SH-SY5Y (cell line): ENCODE measurements at regions not wholly inside any gene's neighbourhood (a gene's known extent, or its start where the extent isn't known, plus 50 kb on each side); places are given as distances from the start of the nearest gene placed in this dataset.

ENCODE experiments used
- GATA2 ChIP-seq: IDR thresholded peaks from 2 replicates; pipeline ENCODE4 v1.6.1; 2011; ENCODE audit warnings: mild to moderate bottlenecking, low read depth, low read length
- GATA3 ChIP-seq: IDR thresholded peaks from 2 replicates; pipeline ENCODE4 v1.6.1; 2011; ENCODE audit warnings: low read depth, mild to moderate bottlenecking, low read length, moderate library complexity

DNA sequence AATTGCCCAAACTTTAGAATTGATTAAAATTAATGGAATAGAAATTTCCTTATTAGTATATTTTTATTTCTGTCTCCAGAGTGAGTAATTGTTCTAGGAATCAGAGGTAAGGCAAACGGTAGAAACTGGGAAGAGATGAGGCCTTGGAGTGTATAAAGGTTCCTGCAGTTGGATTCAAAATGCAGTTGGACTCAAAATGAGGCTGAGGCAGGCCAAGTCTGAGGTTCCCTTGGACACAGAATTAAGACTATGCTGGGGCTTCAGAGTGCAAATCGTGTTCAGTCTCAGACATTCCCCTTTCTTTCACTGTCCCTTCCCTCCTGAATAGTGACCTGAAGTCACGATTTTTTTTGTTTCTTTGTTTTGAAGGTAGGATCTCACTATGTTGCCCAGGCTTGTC is 746.9 kb upstream of the NRXN1 start:
- no peak for TF ChIP-seq GATA3

DNA sequence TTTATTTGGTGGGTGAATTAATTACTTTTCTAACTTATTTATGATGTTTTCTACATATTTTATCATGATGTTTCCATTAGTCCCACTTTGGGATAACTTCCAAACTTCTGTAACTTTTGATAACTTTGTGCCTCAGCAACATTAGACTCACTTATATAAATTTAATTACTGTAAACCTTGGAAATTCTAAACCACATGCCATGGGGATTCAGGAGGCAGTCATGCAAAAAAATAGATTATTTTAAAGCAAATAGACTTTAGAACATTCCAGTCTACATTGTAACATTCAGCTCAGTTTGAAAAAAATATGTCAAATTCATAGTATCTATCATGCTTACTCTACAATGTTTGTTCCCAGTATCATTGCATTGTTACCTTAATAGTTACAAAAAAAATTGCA is 728.5 kb upstream of the NRXN1 start:
- no peak for TF ChIP-seq GATA2
- no peak for TF ChIP-seq GATA3

DNA sequence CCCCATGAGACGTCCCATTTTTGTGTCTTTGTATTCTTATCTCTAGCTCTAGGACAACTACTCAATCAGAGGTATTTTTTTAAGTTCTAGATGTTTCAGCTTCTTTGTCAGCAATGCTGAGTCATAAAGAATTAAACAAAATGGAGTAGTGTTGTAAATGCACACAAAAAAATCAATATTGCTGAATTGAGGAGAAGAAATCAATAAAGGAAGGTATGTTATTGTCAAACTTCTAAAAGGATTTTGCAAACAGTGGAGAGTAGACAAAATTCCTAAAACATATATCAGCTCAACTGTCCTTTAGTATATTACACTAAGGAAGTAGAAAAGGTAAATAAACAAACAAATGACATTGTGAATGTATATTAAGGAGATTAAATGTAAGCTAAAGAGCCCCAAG is 726.1 kb upstream of the NRXN1 start:
- TF ChIP-seq GATA2: no peak
- no peak for TF ChIP-seq GATA3

DNA sequence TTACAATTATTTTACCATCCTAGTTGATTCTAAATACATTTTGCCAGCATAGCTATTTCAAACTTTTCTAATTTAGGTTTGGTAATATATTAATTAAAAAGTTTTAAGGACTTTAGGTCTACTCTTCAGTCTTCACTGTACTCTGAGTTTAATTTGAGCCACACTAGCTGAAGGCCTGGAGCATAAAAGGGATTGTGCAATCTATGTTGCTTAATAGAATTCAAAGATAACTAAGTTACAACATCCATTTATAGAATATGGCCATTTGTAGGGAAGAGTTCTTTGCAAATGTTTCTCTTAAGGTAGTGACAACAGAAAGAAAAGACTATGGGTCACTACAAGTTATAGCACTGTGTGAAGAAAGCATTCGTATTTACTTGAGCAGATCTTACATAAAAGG is 702.2 kb upstream of the NRXN1 start:
- no peak for TF ChIP-seq GATA2
- no peak for TF ChIP-seq GATA3

DNA sequence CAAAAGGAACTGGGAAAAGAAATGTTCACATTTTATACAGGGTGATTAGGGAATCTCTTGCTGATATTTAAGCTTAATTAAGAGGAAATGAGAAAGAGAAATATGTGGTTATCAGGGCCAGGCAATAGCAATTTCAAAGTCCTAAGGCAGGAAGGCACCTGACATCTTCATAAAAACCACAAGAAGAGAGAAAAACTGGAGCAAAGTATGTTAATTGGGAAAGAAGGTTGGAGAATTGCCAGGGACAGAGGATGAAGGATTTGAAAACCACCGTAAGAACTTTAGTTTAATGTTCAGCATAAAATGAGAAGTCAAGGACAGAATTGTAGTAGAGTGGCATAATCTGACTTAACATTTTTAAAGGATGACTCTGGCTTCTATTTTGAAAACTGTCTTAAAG is 691.8 kb upstream of the NRXN1 start:
- TF ChIP-seq GATA3: no peak
- TF ChIP-seq GATA2: no peak

DNA sequence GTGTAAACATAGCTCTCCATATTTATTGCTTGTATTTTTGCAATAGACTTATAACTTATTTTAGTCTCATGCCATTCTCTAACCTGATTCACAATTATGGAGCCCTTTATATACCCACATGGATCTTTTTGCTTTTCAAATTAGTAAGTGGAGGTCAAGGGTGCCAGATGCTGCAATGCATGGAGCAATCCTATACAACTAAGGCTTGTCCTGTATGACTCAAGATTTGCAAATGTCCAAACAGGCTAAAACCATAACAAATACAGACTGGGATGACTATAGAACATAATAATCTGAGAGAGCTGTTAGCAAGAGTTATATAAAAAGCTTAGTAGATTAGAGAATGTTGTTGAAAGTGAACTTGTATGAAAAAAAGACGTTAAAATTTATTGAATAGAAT is 690.4 kb upstream of the NRXN1 start:
- TF ChIP-seq GATA3 (no peak), GATA2 (no peak)

DNA sequence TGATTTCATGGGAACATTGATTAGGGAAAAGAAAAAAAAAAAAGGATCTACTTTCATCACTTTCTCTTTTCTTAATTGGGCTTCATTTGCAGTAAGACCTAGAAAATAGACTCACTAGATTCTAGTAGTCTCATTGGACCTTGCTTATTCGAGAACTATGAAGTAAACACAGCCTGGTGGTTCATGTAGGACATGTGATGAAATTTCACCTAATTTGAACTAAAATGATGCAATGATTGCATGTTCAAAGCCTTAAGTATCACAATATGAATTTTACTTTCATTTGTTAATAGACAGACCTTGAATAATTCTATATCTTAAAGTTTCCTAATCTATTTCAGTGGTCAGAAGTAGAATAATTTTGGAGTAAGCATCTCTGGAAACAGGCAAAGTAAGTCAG is 688.9 kb upstream of the NRXN1 start:
- TF ChIP-seq GATA2 (no peak), GATA3 (no peak)

DNA sequence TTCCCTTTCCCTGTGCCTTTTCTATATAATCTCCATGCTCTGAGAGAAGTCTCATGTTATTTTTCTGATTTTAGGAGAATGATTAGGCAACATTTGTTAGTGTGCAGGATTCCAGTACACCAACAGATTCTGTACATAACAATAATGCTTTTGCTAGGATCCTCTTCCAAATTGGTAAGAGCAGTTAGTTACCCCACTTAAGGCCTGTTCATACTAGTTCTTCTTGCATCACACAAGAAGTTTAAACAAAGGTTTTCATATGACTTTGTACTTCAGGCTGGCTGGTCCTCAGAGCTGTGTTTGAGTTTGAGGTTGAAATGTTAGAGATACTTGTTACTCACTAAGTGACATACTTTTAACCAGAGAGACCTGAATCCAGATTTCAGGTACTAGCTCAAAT is 686.9 kb upstream of the NRXN1 start:
- TF ChIP-seq GATA2 (no peak), GATA3 (no peak)

DNA sequence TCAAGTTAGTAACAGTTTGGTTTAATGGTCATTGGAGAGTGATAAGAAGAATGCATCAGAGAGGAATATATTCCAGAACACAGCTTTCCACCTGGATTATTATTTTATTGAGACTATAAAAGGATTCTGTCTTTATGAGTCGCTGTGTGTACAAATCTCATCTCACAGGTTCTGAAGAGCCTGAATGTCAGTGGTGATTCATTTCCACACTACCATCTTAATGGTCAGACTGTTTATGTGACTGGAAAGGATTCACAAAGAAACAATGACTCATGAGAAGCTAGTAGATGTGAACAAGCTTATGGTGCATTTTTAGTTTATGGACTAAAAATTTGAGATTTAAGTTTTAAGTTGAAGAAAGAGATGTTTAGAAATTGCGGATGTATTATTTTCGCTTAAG is 685.4 kb upstream of the NRXN1 start:
- TF ChIP-seq GATA3: no peak
- no peak for TF ChIP-seq GATA2

DNA sequence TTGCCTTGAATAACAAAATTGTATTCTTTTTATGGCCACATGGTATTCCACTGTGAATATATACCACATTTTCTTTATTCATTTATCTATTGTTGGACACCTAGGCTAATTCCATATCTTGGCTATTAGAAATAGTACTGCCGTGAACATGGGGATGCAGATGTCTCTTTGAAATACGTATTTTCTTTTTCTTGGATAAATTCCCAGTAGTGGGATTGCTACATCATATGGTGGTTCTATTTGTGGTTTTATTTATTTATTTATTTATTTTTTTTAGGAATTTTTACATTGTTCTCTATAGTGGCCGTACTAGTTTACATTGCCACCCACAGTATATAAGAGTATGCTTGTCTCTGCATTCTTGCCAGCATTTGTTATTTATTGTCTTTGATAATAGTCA is 679.8 kb upstream of the NRXN1 start:
- TF ChIP-seq GATA3 (no peak), GATA2 (no peak)

DNA sequence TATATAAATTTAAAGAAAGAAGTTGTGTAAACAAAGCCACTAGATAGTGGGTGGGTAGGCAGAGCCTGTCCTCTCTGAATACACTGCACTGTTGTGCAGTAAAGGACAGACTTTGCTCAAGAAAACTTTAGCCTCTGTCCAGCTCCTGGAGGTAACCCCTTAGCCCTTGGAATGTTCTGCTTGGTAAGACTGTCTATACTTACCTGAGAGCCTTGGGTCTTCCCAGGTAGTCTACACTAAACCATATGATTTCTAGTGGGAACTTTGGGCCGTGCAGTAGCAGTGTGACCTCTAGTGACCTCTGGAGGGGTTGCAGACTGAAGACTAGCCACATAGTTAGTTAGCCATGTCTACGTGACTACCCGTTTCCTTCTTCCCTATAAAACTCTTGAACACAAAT is 678.3 kb upstream of the NRXN1 start:
- no peak for TF ChIP-seq GATA2
- TF ChIP-seq GATA3: no peak

DNA sequence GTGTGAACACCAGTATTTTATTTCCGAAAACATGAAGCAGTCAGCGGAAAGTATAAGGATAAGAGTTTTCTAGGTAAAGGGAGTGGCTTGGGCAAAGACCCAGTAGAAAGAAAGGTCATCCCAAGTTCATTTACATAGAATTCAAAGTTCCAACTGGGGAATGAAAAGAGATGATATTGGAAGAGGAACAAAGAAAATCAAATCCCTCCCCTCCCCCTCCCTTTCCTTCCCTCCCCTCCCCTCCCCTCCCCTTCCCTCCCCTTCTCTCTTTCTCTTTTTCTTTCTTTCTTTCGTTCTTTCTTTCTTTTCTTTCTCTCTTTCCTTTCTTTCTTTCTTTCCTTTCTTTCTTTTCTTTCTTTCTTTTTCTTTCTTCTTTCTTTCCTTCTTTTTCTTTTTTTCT is 675.7 kb upstream of the NRXN1 start:
- TF ChIP-seq GATA3: no peak
- no peak for TF ChIP-seq GATA2

DNA sequence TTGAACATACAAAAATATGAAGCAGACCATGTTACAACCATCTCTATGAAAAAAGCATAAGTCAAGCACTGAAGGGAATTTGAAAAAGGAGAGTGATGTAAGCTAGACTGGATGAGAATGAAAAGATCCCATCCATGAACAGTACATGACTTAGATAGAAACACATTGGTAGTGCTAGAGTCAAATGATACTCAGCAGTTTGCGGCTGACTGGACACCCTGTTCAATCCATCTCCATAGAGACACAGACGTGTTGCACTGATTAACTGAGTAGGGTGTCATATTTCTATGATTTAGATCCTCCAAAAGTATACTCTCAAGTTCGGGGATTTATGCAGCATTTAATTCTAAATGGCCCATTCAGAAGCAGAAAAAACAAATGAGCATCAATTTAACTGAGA is 674.3 kb upstream of the NRXN1 start:
- TF ChIP-seq GATA3 (no peak), GATA2 (no peak)

DNA sequence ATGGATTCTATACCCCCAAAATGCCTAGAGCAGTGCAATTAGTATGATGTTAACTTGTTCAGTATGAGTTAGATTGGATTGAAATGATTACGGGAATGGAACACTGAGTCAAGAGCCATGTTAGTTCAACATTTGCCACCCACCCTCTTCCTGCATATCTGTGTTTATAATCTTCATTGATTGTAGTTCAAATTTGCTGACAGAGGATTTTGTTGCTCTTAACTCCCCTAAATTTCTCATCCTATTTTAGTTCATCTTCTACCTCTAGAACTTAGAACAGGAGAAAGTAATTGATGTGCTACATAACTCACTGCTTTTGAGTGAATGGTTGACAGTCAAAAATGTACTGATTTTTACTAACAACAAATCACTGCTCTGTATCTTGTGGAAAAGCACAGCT is 673.5 kb upstream of the NRXN1 start:
- no peak for TF ChIP-seq GATA2
- TF ChIP-seq GATA3: no peak

DNA sequence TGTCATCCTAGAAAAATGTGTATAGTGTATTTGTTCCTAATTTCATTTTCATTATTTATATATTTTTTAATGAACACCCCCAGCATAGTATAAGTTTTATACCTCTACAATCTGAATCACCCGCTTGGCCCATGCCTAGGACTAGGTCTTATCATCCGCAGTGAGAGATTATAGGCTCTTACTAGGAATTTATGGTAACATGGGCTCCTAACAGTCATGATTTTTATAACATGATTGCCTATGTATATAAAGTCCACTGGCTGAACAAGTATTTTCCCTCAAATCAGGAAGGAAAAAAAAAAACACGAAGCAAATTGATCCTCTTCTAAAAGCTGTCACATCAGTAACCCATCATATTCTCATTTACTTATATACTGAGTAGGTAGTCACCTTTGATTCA is 666.1 kb upstream of the NRXN1 start:
- TF ChIP-seq GATA2 (no peak), GATA3 (no peak)

DNA sequence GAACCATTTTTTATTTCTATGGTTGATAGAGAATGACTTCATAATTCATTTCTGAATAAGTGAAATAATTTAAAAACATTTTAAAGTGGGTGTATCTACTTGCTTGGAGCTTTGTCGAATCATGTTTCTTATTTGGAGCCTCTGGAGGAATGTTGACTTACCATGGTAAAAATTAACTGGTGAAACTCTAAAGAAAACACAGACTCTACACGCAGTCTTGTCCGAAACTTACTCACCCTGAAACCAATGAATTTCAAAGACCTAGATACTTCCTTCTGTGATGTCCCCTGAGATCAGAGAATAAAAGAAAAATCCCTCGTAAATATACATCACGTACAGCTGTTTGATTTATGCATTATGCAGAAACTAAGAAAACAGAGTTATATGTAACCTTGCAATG is 665.2 kb upstream of the NRXN1 start:
- no peak for TF ChIP-seq GATA3
- no peak for TF ChIP-seq GATA2

DNA sequence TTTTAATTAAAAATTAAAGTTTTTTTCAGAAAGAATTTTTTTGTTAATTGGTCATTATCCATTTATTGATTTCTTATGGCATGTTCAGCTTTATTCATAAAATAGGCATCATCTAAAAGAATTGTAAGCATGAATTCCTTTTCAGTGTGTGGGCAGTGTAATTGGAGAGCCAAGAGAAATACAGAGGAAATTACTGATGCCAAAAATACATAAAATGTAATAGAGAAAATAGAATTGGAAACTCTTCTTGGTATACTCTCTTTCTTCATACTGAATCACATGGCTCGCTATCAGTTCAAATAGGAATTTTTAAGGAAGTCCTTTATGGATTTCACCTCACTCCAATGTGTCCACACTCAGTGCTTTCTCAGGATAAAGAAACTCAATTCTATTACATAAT is 663.6 kb upstream of the NRXN1 start:
- no peak for TF ChIP-seq GATA3
- TF ChIP-seq GATA2: no peak
